Activated CD4-positive, alpha-beta T cell treated with anti-CD3 and anti-CD28 coated beads, Interleukin-2, amount 10 ng/mL, durations not matched to agents 7 days and 5 days (primary cell): ENCODE measurements at regions not wholly inside any gene's neighbourhood (a gene's known extent, or its start where the extent isn't known, plus 50 kb on each side); places are given as distances from the start of the nearest gene placed in this dataset.

Source experiments
- CTCF ChIA-PET: fragments of 350-600 bp; sonication (Branson Sonifier 250); formaldehyde crosslinking; loops from one replicate; lab custom pipeline; 2021; ENCODE audit warnings: antibody characterized with exemption; lab: Charles Lee
- POLR2A ChIA-PET: fragments of 350-600 bp; sonication (Branson Sonifier 250); formaldehyde crosslinking; loops from one replicate; lab custom pipeline; 2021; ENCODE audit warnings: antibody characterized with exemption; lab: Charles Lee
- DNase-seq: peaks from one replicate; pipeline ENCODE4 v3.0.0-alpha.2; 2020
- H3K27ac Mint-ChIP-seq: one replicate; pipeline ENCODE4 v1.8.0; 2021; ENCODE audit warnings: mild to moderate bottlenecking, moderate library complexity, mixed read lengths
- H3K27me3 Mint-ChIP-seq: one replicate; pipeline ENCODE4 v1.8.0; 2021; ENCODE audit warnings: mixed read lengths
- H3K36me3 Mint-ChIP-seq: one replicate; pipeline ENCODE4 v1.8.0; 2021; ENCODE audit warnings: low read depth, mixed read lengths
- H3K4me1 Mint-ChIP-seq: one replicate; pipeline ENCODE4 v1.8.0; 2021; ENCODE audit warnings: mixed read lengths
- H3K4me3 Mint-ChIP-seq: one replicate; pipeline ENCODE4 v1.8.0; 2021; ENCODE audit warnings: mild to moderate bottlenecking, moderate library complexity, mixed read lengths
- H3K9me3 Mint-ChIP-seq: one replicate; pipeline ENCODE4 v1.8.0; 2021; ENCODE audit warnings: mixed read lengths

DNA sequence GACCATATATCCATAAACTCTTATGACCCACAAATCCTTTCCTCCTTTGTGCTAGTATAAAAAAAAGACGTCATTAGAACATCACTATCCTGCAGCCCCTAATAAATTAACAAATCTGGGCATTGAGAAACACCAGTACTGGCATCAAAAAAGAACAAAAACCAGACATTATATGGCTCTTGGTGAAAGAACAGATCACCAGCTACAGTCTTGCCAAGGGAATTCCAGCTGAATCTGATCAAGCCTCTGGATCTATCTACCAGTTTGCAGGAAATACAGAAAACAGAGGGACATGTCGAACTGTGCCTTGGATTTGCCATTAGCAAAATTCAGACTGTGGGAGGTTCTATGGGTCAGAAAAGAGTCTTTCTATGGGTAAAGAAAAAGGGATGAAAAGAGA is 93.7 kb upstream of the DDX18 start:
- Mint-ChIP-seq H3K36me3 (no peaks in the 10 kb centered on the region), H3K27ac (no peak overlapping the region), H3K27me3 (peaks cover 2% of the 10 kb centered on the region), H3K4me3 (no peak overlapping the region), H3K9me3 (no peaks in the 10 kb centered on the region), H3K4me1 (peaks cover 8% of the 10 kb centered on the region)
- no peak for DNase-seq
- ChIA-PET POLR2A (interaction anchor here (0.7 kb wide), 1 partner anchor 29 kb away, joined by 3 read pairs; no protein-coding TSS in a partner anchor), CTCF (no interaction called here)

DNA sequence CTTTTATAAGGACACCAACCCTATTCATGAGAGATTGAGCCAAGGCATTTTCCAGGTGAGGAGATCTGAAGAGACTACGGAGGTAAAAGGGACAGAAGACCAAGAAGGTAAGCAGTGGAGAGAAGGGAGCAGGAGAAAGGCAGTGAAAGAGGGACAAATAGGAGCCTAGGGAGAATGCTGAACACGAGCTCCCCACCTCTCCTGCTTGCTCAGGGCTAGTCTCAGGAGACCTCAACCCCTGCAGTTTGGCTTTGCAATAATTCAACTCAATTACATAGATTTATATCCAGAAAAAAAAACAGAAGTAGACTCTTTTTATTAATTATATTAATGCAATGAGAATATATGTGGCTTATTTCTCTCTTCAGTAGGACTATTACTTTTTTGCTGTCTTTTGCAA is 91.0 kb upstream of the DDX18 start:
- POLR2A ChIA-PET, result no interaction called here
- no peaks in the 10 kb centered on the region for H3K36me3 Mint-ChIP-seq
- no peak for DNase-seq
- no peaks in the 10 kb centered on the region for H3K27me3 Mint-ChIP-seq
- no peak overlapping the region for H3K27ac Mint-ChIP-seq
- CTCF ChIA-PET, result no interaction called here
- no peaks in the 10 kb centered on the region for H3K9me3 Mint-ChIP-seq
- H3K4me1 Mint-ChIP-seq, result peaks cover 8% of the 10 kb centered on the region
- no peak overlapping the region for H3K4me3 Mint-ChIP-seq

DNA sequence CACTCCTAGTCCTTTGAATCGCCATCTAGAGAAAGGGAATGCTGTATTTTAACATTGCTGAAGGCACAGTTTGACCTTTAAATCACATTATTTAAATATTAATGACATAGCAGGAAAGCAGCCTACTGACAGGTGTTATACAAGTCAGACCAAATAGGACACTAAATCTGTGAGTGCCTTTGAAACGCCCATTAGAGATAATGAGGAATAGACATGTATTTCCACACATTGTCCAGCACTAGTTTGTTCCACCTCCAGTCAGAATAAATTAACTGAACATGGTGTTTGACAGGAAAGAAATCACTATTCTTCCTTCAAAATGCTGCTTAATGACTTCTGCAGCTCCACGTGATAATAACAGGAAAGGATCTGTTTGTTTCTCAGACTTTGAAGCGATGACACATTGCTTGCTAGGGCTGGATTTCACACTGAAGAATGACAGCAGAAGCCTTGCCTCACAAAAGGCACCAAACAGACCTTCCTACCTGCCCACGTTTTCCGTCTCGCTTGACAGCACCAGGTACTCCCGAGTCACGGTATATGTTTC is 90.5 kb upstream of the DDX18 start:
- H3K4me3 Mint-ChIP-seq, result no peak overlapping the region
- POLR2A ChIA-PET, result no interaction called here

DNA sequence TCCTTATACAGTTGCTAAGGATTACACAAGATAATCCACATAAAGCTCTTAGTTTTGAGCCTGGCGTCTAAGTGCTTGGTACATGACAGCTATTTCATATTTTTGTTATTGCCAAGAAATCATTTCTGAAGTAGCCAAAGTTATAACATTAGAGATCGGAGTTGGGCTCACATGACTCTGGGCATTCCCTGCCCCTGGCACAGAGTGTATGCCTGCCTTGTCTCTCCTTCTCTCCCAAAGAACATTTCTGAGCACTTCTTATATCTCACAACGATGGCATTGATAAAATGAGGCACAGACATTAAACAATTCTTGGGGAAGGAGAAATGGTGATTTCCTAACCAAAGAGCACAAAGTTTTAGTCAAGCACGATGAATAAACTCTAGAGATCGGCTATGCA is 87.7 kb upstream of the DDX18 start:
- ChIA-PET POLR2A (no interaction called here), CTCF (no interaction called here)
- no peaks in the 10 kb centered on the region for H3K36me3 Mint-ChIP-seq
- H3K27me3 Mint-ChIP-seq, result no peaks in the 10 kb centered on the region
- DNase-seq, result no peak
- no peak overlapping the region for H3K4me3 Mint-ChIP-seq
- H3K9me3 Mint-ChIP-seq, result no peaks in the 10 kb centered on the region
- no peak overlapping the region for H3K27ac Mint-ChIP-seq
- H3K4me1 Mint-ChIP-seq, result peaks cover 7% of the 10 kb centered on the region

More for the DNA sequence above, 90.5 kb upstream of the DDX18 start:
- H3K27ac Mint-ChIP-seq, result no peak overlapping the region
- CTCF ChIA-PET, result no interaction called here
- H3K36me3 Mint-ChIP-seq, result no peaks in the 10 kb centered on the region
- DNase-seq, result no peak
- H3K4me1 Mint-ChIP-seq, result peaks cover 8% of the 10 kb centered on the region
- no peaks in the 10 kb centered on the region for H3K27me3 Mint-ChIP-seq
- H3K9me3 Mint-ChIP-seq, result no peaks in the 10 kb centered on the region

DNA sequence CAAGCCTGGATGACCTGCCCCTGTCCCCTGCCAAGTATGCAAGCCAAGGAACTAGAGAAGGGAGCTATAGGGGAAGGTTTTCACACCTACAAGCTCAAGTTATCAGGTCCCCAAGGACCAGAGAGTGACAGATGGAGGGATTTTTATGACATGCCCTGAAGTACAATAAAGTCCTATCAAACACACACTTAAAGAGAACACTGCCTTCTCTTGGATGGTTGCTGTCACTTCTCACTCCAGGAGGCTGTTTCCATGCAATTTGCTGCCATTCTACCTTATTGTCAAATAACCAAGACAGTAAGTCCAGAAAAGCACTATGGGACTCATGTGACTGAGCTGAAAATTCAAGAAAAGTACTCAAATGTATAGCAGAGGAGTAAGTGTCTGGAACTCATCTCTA is 76.6 kb upstream of the DDX18 start:
- Mint-ChIP-seq H3K9me3 (no peaks in the 10 kb centered on the region), H3K27me3 (no peaks in the 10 kb centered on the region), H3K4me1 (no peaks in the 10 kb centered on the region), H3K27ac (no peak overlapping the region), H3K36me3 (no peaks in the 10 kb centered on the region), H3K4me3 (no peak overlapping the region)
- ChIA-PET CTCF (no interaction called here), POLR2A (no interaction called here)
- no peak for DNase-seq

DNA sequence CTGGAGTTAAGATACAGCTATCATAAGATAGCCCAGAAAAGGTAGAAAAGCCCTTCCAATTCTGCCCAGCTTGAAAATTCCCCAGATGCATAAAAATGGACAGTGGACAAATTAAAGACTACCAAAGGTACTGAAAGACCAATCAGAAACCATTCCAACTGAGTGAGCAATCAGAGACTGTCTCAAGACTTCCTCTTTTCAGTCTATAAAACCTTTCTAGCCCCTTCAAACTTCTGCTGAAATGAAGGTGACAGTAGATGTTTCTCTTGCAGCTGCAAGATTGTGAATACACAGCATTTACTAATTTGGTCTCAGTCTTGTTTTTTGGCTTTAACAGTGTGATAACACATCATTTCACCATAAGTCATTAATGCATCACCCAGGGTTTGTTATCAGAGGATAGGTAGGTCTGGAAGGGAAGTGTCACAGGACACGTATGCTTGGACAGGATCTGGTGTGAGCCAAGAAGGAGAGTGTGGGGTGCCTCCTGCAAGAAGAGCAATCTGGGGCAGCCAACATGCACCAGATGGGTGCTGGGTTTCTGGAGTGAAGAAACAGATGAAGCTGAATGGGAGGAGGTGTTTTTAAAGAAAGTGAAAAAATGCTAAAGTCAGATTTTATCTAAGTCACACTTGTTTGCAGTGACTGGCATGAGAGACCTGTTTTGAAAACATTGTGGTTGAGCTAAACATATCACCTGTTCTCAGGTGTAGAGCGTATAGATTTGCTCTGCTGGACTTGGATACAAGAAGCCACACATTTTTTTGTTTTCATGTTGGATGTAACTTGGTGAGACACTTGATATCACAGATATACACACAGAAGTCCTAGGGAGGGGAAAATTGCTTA is 75.3 kb upstream of the DDX18 start:
- H3K27ac Mint-ChIP-seq, result no peak overlapping the region
- ChIA-PET POLR2A (no interaction called here), CTCF (no interaction called here)
- H3K27me3 Mint-ChIP-seq, result no peaks in the 10 kb centered on the region
- H3K4me3 Mint-ChIP-seq, result no peak overlapping the region
- no peaks in the 10 kb centered on the region for H3K4me1 Mint-ChIP-seq
- H3K36me3 Mint-ChIP-seq, result no peaks in the 10 kb centered on the region
- DNase-seq, result no peak
- H3K9me3 Mint-ChIP-seq, result no peaks in the 10 kb centered on the region

DNA sequence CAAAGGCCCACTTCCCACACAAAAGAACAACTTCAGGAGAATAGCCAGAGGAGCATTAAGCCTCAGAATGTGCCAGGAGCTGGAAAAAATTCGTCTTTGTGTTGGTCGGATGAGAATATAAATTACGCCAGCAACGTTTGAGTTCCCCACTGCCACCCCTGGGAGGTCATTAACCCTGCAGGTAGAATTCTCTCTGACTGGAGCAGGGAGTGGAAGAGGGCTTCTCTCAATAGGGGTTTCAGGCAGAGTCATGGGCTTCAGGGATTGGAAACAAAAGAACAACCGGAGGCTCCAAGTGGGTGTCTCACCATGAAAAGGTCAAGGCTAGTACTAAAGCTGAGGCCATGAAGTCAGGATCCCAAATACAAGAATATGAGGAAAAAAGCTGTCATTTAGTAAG is 69.0 kb upstream of the DDX18 start:
- Mint-ChIP-seq H3K4me1 (no peaks in the 10 kb centered on the region), H3K27me3 (no peaks in the 10 kb centered on the region), H3K36me3 (no peaks in the 10 kb centered on the region), H3K4me3 (no peak overlapping the region), H3K9me3 (no peaks in the 10 kb centered on the region), H3K27ac (no peak overlapping the region)
- ChIA-PET CTCF (no interaction called here), POLR2A (no interaction called here)
- DNase-seq, result no peak

DNA sequence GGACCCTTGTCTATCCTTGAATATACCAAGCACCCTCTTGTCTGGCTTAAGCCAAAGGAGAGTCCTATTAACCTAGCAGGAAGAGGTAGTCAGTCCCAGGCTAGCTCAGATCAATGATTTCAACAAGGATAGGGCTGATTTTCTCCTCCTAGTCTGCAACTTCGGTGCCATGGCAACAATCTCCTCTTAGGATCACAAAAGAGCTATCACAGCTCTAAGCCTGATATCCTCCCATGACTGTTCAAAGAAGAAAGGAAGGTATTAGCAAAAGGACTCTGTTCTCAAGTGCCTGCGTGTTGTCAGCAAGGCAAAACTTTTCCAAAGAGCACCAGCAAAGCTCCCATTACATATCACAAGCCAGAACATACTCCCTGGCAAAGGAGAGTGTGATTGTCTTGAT is 58.7 kb upstream of the DDX18 start:
- Mint-ChIP-seq H3K27me3 (peaks cover 3% of the 10 kb centered on the region), H3K9me3 (no peaks in the 10 kb centered on the region), H3K27ac (no peak overlapping the region), H3K4me1 (no peaks in the 10 kb centered on the region), H3K4me3 (no peak overlapping the region), H3K36me3 (no peaks in the 10 kb centered on the region)
- POLR2A ChIA-PET, result no interaction called here
- DNase-seq, result no peak
- CTCF ChIA-PET, result no interaction called here

DNA sequence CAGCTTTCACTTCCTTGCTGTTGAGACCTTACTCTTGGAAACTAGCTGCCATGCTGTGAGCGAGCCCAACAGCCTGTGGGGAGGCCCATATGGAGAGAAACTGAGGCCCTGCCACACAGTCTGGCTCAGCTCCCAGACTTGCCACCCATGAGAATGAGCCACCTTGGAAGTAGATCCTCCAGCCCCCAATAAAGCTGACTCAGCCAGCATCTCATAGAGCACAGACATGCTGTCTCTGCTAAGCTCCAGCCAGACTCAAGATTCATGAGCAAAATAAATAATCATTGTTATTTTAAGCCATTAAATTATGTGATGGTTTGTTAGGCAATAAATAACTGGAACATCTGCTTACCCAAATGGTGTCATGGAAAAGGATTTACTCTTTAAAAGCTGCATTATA is 53.6 kb upstream of the DDX18 start:
- Mint-ChIP-seq H3K4me3 (no peak overlapping the region), H3K36me3 (no peaks in the 10 kb centered on the region), H3K9me3 (no peaks in the 10 kb centered on the region), H3K4me1 (no peaks in the 10 kb centered on the region), H3K27ac (no peak overlapping the region), H3K27me3 (no peaks in the 10 kb centered on the region)
- ChIA-PET CTCF (no interaction called here), POLR2A (no interaction called here)
- DNase-seq, result no peak

DNA sequence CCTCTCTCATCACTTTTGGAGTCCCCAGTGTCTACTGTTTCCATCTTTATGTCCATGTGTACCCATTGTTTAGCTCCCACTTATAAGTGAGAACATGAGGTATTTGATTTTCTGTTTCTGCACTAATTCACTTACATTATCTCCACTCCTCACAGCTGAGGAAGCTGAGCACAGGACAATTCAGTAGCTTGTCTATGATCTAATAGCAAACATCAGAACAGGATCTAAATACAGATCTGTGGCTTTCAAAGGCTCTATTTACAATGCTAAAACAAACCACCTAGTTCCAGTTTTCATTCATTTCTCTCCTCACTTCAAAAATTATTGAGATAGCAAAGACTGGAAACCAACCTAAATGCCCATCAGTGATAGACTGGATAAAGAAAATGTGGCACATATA is 52.0 kb upstream of the DDX18 start:
- no peak overlapping the region for H3K27ac Mint-ChIP-seq
- POLR2A ChIA-PET, result no interaction called here
- no peak for DNase-seq
- H3K27me3 Mint-ChIP-seq, result no peaks in the 10 kb centered on the region
- no peaks in the 10 kb centered on the region for H3K36me3 Mint-ChIP-seq
- CTCF ChIA-PET, result no interaction called here
- H3K4me1 Mint-ChIP-seq, result no peaks in the 10 kb centered on the region
- H3K4me3 Mint-ChIP-seq, result no peak overlapping the region
- no peaks in the 10 kb centered on the region for H3K9me3 Mint-ChIP-seq

DNA sequence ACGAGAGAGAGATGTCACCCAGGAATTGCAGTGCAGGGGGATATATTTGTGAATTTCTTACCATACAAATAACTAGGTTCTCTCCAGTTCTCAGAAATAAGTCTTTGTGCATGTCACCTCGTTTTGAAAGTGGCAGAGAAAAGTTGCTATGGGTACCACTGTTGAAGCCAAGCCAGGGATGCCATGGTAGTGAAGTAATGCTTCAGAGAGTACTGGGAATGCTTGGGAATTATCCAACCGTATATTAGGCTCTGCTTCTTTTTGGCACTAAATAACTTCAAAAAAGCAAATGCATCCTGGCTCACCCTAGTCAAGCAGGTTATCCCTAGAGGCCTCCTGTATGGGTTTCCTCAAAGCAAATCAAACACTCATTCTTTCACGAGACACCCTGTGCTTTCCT is 50.7 kb upstream of the DDX18 start:
- CTCF ChIA-PET, result no interaction called here
- no peaks in the 10 kb centered on the region for H3K36me3 Mint-ChIP-seq
- no peak overlapping the region for H3K27ac Mint-ChIP-seq
- H3K9me3 Mint-ChIP-seq, result no peaks in the 10 kb centered on the region
- no peaks in the 10 kb centered on the region for H3K4me1 Mint-ChIP-seq
- no peak overlapping the region for H3K4me3 Mint-ChIP-seq
- H3K27me3 Mint-ChIP-seq, result no peaks in the 10 kb centered on the region
- POLR2A ChIA-PET, result no interaction called here
- DNase-seq, result no peak
